ENCODE measurements at regions not wholly inside any gene's neighbourhood (a gene's known extent, or its start where the extent isn't known, plus 50 kb on each side); places are given as distances from the start of the nearest gene placed in this dataset.

DNA sequence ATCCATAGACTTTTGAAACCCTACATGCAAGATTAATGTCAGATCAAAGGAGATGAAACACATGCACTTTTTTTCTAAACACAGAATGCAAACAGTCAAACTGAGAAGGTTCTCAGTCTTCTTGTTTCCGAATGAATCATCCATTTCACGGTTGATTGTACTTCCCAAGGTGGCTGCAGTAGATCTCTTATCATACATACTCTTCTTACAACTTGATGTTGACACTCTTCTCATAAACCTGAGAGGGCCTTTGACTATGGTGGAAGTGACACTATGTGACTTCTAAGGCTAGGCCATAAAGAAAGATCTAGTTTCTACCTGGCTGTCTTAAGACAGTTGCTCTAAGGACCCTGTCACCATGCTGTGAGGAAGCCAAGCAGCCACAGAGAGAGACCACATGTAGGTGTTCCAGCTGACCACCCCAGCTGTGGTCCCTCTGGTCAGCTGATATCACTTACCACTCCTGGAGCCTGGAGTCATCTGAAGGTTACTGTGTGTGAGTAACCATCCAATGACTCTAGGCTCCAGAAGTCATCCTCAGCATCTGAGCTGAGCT lies 67.2 kb upstream of the HMGA2 start (continued):
- TF ChIP-seq, protein P1, sequence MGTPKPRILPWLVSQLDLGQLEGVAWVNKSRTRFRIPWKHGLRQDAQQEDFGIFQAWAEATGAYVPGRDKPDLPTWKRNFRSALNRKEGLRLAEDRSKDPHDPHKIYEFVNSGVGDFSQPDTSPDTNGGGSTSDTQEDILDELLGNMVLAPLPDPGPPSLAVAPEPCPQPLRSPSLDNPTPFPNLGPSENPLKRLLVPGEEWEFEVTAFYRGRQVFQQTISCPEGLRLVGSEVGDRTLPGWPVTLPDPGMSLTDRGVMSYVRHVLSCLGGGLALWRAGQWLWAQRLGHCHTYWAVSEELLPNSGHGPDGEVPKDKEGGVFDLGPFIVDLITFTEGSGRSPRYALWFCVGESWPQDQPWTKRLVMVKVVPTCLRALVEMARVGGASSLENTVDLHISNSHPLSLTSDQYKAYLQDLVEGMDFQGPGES (IDR thresholded peaks at IDR 0.05; ENCODE audit: low read depth, low read length) = no peak

DNA sequence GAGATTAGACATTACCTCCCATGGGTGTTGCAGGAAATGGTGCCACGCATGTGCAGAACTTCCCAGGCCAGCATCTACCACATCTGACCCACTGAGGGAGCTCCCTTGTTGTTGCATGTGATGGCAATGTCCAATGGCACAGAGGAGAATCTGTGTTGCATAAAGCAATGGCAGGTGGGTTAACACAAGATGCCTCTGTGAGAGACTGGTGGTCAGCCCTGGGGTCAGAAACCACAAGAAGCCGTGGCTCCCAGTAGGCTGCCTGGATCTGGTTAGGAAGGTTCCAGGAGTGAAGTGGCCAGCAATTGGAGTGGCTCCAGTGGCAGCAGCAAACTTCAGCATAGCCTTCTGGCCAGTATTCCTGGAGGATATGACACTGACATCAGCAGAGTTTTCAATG lies 65.9 kb upstream of the HMGA2 start:
- Histone ChIP-seq H3K4me3 (ENCODE audit: low read depth in 2 of 2, low read length in 1 of 2) (no peak overlapping the region), H4K20me1 (ENCODE audit: insufficient read depth) (no peaks in the 10 kb centered on the region), H3K36me3 (replicated peaks in 1 of 2; ENCODE audit: control insufficient read depth in 1 of 2, insufficient read depth in 2 of 2, low read length in 1 of 2) (no peaks in the 10 kb centered on the region), H3K4me2 (no peak overlapping the region), H3K9me2 (no peaks in the 10 kb centered on the region), H3K9ac (no peak overlapping the region), H3F3A (replicated peaks; ENCODE audit: insufficient read depth) (peaks cover 8% of the 10 kb centered on the region), H3K9me3 (no peaks in the 10 kb centered on the region), H2AFZ (ENCODE audit: low read depth) (no peak overlapping the region), H3K27ac (ENCODE audit: low read depth in 2 of 2, low read length in 1 of 2) (no peak overlapping the region), H3K4me1 (ENCODE audit: control insufficient read depth in 1 of 2, insufficient read depth in 2 of 2, low read depth in 1 of 2, low read length in 1 of 2) (no peaks in the 10 kb centered on the region), H3K27me3 (ENCODE audit: insufficient read depth) (no peaks in the 10 kb centered on the region), H3K79me2 (ENCODE audit: insufficient read depth) (no peaks in the 10 kb centered on the region)
- TF ChIP-seq, protein P2, sequence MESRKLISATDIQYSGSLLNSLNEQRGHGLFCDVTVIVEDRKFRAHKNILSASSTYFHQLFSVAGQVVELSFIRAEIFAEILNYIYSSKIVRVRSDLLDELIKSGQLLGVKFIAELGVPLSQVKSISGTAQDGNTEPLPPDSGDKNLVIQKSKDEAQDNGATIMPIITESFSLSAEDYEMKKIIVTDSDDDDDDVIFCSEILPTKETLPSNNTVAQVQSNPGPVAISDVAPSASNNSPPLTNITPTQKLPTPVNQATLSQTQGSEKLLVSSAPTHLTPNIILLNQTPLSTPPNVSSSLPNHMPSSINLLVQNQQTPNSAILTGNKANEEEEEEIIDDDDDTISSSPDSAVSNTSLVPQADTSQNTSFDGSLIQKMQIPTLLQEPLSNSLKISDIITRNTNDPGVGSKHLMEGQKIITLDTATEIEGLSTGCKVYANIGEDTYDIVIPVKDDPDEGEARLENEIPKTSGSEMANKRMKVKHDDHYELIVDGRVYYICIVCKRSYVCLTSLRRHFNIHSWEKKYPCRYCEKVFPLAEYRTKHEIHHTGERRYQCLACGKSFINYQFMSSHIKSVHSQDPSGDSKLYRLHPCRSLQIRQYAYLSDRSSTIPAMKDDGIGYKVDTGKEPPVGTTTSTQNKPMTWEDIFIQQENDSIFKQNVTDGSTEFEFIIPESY (IDR thresholded peaks at IDR 0.05; ENCODE audit: borderline replicate concordance, low read depth) = no peak
- no peak for TF ChIP-seq GATA2 (CRISPR knock-in tag; IDR thresholded peaks at IDR 0.05)
- TF ChIP-seq NFIC (IDR thresholded peaks at IDR 0.05; ENCODE audit: borderline replicate concordance) = no peak
- no peak for TF ChIP-seq TEAD4 (IDR thresholded peaks at IDR 0.05; ENCODE audit: borderline replicate concordance, insufficient read depth)
- no peak for TF ChIP-seq MEF2A (IDR thresholded peaks at IDR 0.05; ENCODE audit: borderline replicate concordance, low read depth)
- TF ChIP-seq, protein P3, sequence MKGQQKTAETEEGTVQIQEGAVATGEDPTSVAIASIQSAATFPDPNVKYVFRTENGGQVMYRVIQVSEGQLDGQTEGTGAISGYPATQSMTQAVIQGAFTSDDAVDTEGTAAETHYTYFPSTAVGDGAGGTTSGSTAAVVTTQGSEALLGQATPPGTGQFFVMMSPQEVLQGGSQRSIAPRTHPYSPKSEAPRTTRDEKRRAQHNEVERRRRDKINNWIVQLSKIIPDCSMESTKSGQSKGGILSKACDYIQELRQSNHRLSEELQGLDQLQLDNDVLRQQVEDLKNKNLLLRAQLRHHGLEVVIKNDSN (IDR thresholded peaks at IDR 0.05; ENCODE audit: borderline replicate concordance, low read depth) = no peak
- no peak for TF ChIP-seq ELF1 (IDR thresholded peaks at IDR 0.05)
- TF ChIP-seq, protein P4, sequence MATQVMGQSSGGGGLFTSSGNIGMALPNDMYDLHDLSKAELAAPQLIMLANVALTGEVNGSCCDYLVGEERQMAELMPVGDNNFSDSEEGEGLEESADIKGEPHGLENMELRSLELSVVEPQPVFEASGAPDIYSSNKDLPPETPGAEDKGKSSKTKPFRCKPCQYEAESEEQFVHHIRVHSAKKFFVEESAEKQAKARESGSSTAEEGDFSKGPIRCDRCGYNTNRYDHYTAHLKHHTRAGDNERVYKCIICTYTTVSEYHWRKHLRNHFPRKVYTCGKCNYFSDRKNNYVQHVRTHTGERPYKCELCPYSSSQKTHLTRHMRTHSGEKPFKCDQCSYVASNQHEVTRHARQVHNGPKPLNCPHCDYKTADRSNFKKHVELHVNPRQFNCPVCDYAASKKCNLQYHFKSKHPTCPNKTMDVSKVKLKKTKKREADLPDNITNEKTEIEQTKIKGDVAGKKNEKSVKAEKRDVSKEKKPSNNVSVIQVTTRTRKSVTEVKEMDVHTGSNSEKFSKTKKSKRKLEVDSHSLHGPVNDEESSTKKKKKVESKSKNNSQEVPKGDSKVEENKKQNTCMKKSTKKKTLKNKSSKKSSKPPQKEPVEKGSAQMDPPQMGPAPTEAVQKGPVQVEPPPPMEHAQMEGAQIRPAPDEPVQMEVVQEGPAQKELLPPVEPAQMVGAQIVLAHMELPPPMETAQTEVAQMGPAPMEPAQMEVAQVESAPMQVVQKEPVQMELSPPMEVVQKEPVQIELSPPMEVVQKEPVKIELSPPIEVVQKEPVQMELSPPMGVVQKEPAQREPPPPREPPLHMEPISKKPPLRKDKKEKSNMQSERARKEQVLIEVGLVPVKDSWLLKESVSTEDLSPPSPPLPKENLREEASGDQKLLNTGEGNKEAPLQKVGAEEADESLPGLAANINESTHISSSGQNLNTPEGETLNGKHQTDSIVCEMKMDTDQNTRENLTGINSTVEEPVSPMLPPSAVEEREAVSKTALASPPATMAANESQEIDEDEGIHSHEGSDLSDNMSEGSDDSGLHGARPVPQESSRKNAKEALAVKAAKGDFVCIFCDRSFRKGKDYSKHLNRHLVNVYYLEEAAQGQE (IDR thresholded peaks at IDR 0.05; ENCODE audit: low read depth, low read length) = no peak
- TF ChIP-seq EP300 (IDR thresholded peaks at IDR 0.05; ENCODE audit: borderline replicate concordance in 1 of 2, low read depth in 1 of 2, low read length in 1 of 2) = no peak
- TF ChIP-seq FOSL2 (IDR thresholded peaks at IDR 0.05; ENCODE audit: borderline replicate concordance, low read depth) = no peak
- TF ChIP-seq SMC3 (IDR thresholded peaks at IDR 0.05; ENCODE audit: low read depth, low read length) = no peak
- TF ChIP-seq, protein P1 (IDR thresholded peaks at IDR 0.05; ENCODE audit: low read depth, low read length) = no peak
- ChIA-PET POLR2A (no interaction called here), CTCF (no interaction called here)
- WGBS (ENCODE audit: low lambda C conversion rate) = 10% methylated on average over 2 of the region's 2 CpGs
- no peak for DNase-seq

Measured in SK-N-SH (cell line).